HEK293 (cell line): ENCODE measurements at regions not wholly inside any gene's neighbourhood (a gene's known extent, or its start where the extent isn't known, plus 50 kb on each side); places are given as distances from the start of the nearest gene placed in this dataset.

Experiments
- CTCF ChIA-PET: fragments of 350-600 bp; formaldehyde crosslinking; extraction: SDS; loops from one replicate; lab custom pipeline; 2021; ENCODE audit warnings: antibody characterized with exemption; lab: Yijun Ruan, JAX
- POLR2A ChIA-PET: fragments of 300-600 bp; formaldehyde crosslinking; extraction: SDS; loops from one replicate; lab custom pipeline; 2020; ENCODE audit warnings: antibody characterized with exemption, inconsistent platforms; lab: Yijun Ruan, JAX
- H3K27ac ChIP-seq: fragments of 200-500 bp; sonication (Bioruptor generic); 2 replicates; pipeline ENCODE4 v1.5.1; 2014; ENCODE audit warnings: low read depth, low read length, control low read depth, inconsistent platforms; ENCODE audit errors: extremely low read depth
- H3K36me3 ChIP-seq, 2 experiments: fragments of 200-500 bp in 1 of 2; sonication (Bioruptor generic) in 1 of 2; 1 replicate in 1 of 2; 2 replicates in 1 of 2; pipeline ENCODE4 v1.5.1; 2014 to 2017; ENCODE audit warnings: inconsistent platforms in 2 of 2, low read length in 2 of 2; ENCODE audit not compliant: control insufficient read depth in 2 of 2, insufficient read depth in 1 of 2
- H3K4me1 ChIP-seq: fragments of 200-500 bp; sonication (Bioruptor generic); 2 replicates; pipeline ENCODE4 v1.5.1; 2014; ENCODE audit warnings: mild to moderate bottlenecking, low read length, inconsistent platforms; ENCODE audit not compliant: control insufficient read depth, insufficient read depth
- H3K4me3 ChIP-seq: 2 replicates; pipeline ENCODE4 v1.5.1; 2011; ENCODE audit warnings: low read depth, mild to moderate bottlenecking, control low read depth, low read length, moderate library complexity
- H3K9me3 ChIP-seq: fragments of 200-500 bp; sonication (Bioruptor generic); 2 replicates; pipeline ENCODE4 v1.5.1; 2014; ENCODE audit warnings: low read depth, low read length, inconsistent platforms; ENCODE audit not compliant: control insufficient read depth, insufficient read depth
- BCL11B ChIP-seq: fragments of 450-650 bp; formaldehyde crosslinking; IDR thresholded peaks from 2 replicates; pipeline ENCODE4 v1.5.1; 2016; ENCODE audit warnings: low read depth, missing biosample characterization, missing genetic modification characterization
- FEZF1 ChIP-seq: fragments of 450-650 bp; formaldehyde crosslinking; IDR thresholded peaks from 2 replicates; pipeline ENCODE4 v1.5.1; 2016; ENCODE audit warnings: missing biosample characterization, missing genetic modification characterization
- KLF8 ChIP-seq: fragments of 450-650 bp; formaldehyde crosslinking; IDR thresholded peaks from 2 replicates; pipeline ENCODE4 v1.5.1; 2016; ENCODE audit warnings: missing biosample characterization, missing genetic modification characterization
- REPIN1 ChIP-seq: fragments of 450-650 bp; formaldehyde crosslinking; IDR thresholded peaks from 2 replicates; pipeline ENCODE4 v1.5.1; 2017; ENCODE audit warnings: missing biosample characterization, missing genetic modification characterization, low read depth
- SCRT2 ChIP-seq: fragments of 450-650 bp; formaldehyde crosslinking; IDR thresholded peaks from 2 replicates; pipeline ENCODE4 v1.5.1; 2016; ENCODE audit warnings: missing biosample characterization, missing genetic modification characterization
- SETDB1 ChIP-seq: IDR thresholded peaks from one replicate; pipeline ENCODE4 v1.6.1; 2017; ENCODE audit warnings: mild to moderate bottlenecking, low read length, moderate library complexity, mixed read lengths; ENCODE audit not compliant: insufficient read length
- YY1 ChIP-seq: fragments of 450-650 bp; formaldehyde crosslinking; IDR thresholded peaks from 2 replicates; pipeline ENCODE4 v1.5.1; 2018; ENCODE audit warnings: missing biosample characterization, missing genetic modification characterization
- ZBTB21 ChIP-seq: fragments of 450-650 bp; formaldehyde crosslinking; IDR thresholded peaks from 2 replicates; pipeline ENCODE4 v1.5.1; 2017; ENCODE audit warnings: missing biosample characterization, missing genetic modification characterization
- ZBTB7A ChIP-seq: fragments of 450-650 bp; formaldehyde crosslinking; IDR thresholded peaks from 2 replicates; pipeline ENCODE4 v1.5.1; 2016; ENCODE audit warnings: low read depth, missing biosample characterization, missing genetic modification characterization
- ZNF132 ChIP-seq: fragments of 450-650 bp; formaldehyde crosslinking; IDR thresholded peaks from 2 replicates; pipeline ENCODE4 v1.5.1; 2017; ENCODE audit warnings: missing biosample characterization, missing genetic modification characterization, borderline replicate concordance
- ZNF133 ChIP-seq: fragments of 450-650 bp; formaldehyde crosslinking; IDR thresholded peaks from 2 replicates; pipeline ENCODE4 v1.5.1; 2016; ENCODE audit warnings: missing biosample characterization, missing genetic modification characterization
- ZNF155 ChIP-seq: fragments of 450-650 bp; formaldehyde crosslinking; IDR thresholded peaks from 2 replicates; pipeline ENCODE4 v1.5.1; 2016; ENCODE audit warnings: missing biosample characterization, missing genetic modification characterization
- ZNF16 ChIP-seq: fragments of 450-650 bp; formaldehyde crosslinking; IDR thresholded peaks from 2 replicates; pipeline ENCODE4 v1.5.1; 2016; ENCODE audit warnings: low read depth, missing biosample characterization, missing genetic modification characterization
- ZNF324 ChIP-seq: fragments of 450-650 bp; formaldehyde crosslinking; IDR thresholded peaks from 2 replicates; pipeline ENCODE4 v1.5.1; 2016; ENCODE audit warnings: missing biosample characterization, missing genetic modification characterization
- ZNF335 ChIP-seq: fragments of 450-650 bp; formaldehyde crosslinking; conservative IDR thresholded peaks from 2 replicates; pipeline ENCODE4 v1.5.1; 2016; ENCODE audit warnings: missing biosample characterization, missing genetic modification characterization
- ZNF544 ChIP-seq: fragments of 450-650 bp; formaldehyde crosslinking; IDR thresholded peaks from 2 replicates; pipeline ENCODE4 v1.5.0; 2017; ENCODE audit warnings: missing biosample characterization, missing genetic modification characterization
- ZNF623 ChIP-seq: fragments of 450-650 bp; formaldehyde crosslinking; IDR thresholded peaks from 2 replicates; pipeline ENCODE4 v1.5.1; 2016; ENCODE audit warnings: missing biosample characterization, missing genetic modification characterization
- ZNF654 ChIP-seq: fragments of 450-650 bp; formaldehyde crosslinking; IDR thresholded peaks from 2 replicates; pipeline ENCODE4 v1.5.1; 2016; ENCODE audit warnings: low read depth, missing biosample characterization, missing genetic modification characterization
- ZNF660 ChIP-seq: fragments of 450-650 bp; IDR thresholded peaks from 2 replicates; pipeline ENCODE4 v1.5.1; 2018; ENCODE audit warnings: missing biosample characterization, mild to moderate bottlenecking, missing genetic modification characterization
- TF ChIP-seq, protein P1 (sequence below): fragments of 450-650 bp; formaldehyde crosslinking; IDR thresholded peaks from 2 replicates; pipeline ENCODE4 v1.5.0; 2017; ENCODE audit warnings: missing biosample characterization, missing genetic modification characterization, borderline replicate concordance
- TF ChIP-seq, protein P2 (sequence below): fragments of 450-650 bp; formaldehyde crosslinking; IDR thresholded peaks from 2 replicates; pipeline ENCODE4 v1.5.1; 2016; ENCODE audit warnings: missing biosample characterization, missing genetic modification characterization, borderline replicate concordance
- TF ChIP-seq, protein P3 (sequence below): fragments of 450-650 bp; formaldehyde crosslinking; IDR thresholded peaks from 2 replicates; pipeline ENCODE4 v1.5.1; 2016; ENCODE audit warnings: missing biosample characterization, missing genetic modification characterization

DNA sequence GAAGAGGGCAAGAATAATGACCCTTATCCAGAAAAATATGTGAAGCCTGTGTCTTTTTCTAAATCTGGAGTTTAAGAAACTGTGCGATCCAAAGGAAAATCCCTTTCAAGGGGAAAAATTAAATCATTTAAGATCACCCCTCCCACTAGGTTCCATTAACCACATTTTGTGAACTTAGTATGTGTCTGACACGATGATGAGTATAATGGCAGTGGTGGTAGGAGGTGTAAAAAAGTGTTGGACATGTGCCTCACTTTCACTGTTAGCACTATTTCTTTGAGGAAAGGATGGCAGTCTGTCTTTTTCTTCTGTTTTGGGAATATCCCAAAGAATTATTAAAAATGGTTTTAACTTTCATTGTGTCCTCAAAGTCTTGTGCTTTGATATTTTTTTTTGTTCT lies 392.3 kb upstream of the CITED2 start (continued):
- TF ChIP-seq, protein P1, sequence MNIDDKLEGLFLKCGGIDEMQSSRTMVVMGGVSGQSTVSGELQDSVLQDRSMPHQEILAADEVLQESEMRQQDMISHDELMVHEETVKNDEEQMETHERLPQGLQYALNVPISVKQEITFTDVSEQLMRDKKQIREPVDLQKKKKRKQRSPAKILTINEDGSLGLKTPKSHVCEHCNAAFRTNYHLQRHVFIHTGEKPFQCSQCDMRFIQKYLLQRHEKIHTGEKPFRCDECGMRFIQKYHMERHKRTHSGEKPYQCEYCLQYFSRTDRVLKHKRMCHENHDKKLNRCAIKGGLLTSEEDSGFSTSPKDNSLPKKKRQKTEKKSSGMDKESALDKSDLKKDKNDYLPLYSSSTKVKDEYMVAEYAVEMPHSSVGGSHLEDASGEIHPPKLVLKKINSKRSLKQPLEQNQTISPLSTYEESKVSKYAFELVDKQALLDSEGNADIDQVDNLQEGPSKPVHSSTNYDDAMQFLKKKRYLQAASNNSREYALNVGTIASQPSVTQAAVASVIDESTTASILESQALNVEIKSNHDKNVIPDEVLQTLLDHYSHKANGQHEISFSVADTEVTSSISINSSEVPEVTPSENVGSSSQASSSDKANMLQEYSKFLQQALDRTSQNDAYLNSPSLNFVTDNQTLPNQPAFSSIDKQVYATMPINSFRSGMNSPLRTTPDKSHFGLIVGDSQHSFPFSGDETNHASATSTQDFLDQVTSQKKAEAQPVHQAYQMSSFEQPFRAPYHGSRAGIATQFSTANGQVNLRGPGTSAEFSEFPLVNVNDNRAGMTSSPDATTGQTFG (tag by site-specific recombination) = no peak
- TF ChIP-seq ZNF544 (tag by site-specific recombination) (no peak), ZNF654 (tag by site-specific recombination) (no peak), BCL11B (tag by site-specific recombination) (no peak)
- TF ChIP-seq, all 188 proteins: peak for 0

DNA sequence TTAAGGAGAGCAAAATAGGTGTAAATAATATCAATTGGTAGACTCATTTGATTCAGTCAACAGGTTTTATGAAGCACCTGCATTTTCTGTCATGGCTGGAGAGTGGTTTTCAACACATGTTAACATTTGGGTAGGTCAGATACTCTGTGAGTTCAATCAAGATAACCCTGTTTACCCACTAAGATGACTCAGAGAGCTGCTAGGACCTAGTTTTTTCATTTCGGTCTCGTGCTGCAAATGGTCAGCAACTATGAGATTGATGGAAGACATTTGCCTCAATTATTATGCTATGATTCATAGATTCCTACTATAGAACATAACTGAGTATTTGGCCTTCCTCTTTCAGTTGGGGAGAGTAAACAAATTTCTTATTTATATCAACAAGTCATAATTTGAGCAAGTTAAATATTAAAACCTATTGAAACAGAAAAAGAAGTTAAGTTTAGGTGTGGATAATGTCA lies 391.4 kb upstream of the CITED2 start:
- Histone ChIP-seq H3K9me3 (no peaks in the 10 kb centered on the region), H3K4me1 (no peaks in the 10 kb centered on the region; the same call in 1 of the 2 replicates), H3K27ac (no peak overlapping the region), H3K36me3 (no peaks in the 10 kb centered on the region), H3K4me3 (no peak overlapping the region)
- no peak for TF ChIP-seq ZNF623 (tag by site-specific recombination)
- TF ChIP-seq, protein P2, sequence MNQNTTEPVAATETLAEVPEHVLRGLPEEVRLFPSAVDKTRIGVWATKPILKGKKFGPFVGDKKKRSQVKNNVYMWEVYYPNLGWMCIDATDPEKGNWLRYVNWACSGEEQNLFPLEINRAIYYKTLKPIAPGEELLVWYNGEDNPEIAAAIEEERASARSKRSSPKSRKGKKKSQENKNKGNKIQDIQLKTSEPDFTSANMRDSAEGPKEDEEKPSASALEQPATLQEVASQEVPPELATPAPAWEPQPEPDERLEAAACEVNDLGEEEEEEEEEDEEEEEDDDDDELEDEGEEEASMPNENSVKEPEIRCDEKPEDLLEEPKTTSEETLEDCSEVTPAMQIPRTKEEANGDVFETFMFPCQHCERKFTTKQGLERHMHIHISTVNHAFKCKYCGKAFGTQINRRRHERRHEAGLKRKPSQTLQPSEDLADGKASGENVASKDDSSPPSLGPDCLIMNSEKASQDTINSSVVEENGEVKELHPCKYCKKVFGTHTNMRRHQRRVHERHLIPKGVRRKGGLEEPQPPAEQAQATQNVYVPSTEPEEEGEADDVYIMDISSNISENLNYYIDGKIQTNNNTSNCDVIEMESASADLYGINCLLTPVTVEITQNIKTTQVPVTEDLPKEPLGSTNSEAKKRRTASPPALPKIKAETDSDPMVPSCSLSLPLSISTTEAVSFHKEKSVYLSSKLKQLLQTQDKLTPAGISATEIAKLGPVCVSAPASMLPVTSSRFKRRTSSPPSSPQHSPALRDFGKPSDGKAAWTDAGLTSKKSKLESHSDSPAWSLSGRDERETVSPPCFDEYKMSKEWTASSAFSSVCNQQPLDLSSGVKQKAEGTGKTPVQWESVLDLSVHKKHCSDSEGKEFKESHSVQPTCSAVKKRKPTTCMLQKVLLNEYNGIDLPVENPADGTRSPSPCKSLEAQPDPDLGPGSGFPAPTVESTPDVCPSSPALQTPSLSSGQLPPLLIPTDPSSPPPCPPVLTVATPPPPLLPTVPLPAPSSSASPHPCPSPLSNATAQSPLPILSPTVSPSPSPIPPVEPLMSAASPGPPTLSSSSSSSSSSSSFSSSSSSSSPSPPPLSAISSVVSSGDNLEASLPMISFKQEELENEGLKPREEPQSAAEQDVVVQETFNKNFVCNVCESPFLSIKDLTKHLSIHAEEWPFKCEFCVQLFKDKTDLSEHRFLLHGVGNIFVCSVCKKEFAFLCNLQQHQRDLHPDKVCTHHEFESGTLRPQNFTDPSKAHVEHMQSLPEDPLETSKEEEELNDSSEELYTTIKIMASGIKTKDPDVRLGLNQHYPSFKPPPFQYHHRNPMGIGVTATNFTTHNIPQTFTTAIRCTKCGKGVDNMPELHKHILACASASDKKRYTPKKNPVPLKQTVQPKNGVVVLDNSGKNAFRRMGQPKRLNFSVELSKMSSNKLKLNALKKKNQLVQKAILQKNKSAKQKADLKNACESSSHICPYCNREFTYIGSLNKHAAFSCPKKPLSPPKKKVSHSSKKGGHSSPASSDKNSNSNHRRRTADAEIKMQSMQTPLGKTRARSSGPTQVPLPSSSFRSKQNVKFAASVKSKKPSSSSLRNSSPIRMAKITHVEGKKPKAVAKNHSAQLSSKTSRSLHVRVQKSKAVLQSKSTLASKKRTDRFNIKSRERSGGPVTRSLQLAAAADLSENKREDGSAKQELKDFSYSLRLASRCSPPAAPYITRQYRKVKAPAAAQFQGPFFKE = no peak
- no peak for TF ChIP-seq ZNF324 (tag by site-specific recombination)
- POLR2A ChIA-PET = no interaction called here
- CTCF ChIA-PET = interaction anchor here (0.7 kb wide), 1 partner anchor 396 kb away, joined by 3 read pairs; no protein-coding TSS in a partner anchor

DNA sequence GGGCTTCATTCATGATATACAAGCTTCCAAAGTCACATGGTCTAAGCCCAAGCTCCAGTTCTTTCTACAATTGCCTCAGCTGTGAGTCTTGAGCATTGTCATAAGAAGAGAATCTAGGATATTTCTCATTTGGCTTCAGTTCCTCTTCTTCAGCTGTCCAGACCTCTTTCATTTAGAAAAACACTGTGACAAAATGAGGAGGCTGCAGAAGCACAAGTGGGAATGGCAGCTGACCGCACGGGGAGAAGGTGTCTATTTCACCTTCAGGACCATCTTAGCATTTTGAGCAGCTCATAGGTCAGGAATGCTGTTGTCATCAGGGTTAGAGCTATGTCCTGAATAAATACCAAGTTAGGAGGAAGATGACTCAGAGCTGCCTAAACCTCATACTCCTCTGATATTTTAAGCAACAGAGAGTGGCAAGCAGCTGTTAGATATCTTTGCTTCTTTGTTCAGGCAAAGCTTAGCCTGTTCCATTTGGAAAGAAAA lies 390.1 kb upstream of the CITED2 start:
- H3K4me3 ChIP-seq = no peak overlapping the region
- POLR2A ChIA-PET = interaction anchor here (0.6 to 2.1 kb wide), 2 partner anchors 33 to 390 kb away, joined by 8 to 29 read pairs; partner anchors contain the start of gene CITED2
- H3K27ac ChIP-seq = no peak overlapping the region
- no peaks in the 10 kb centered on the region for H3K36me3 ChIP-seq
- CTCF ChIA-PET = interaction anchor here (0.6 kb wide), 2 partner anchors 148 to 476 kb away, joined by 3 read pairs; no protein-coding TSS in a partner anchor
- no peaks in the 10 kb centered on the region; the same call in 1 of the 2 replicates for H3K4me1 ChIP-seq
- H3K9me3 ChIP-seq = no peaks in the 10 kb centered on the region
- TF ChIP-seq ZNF660 (tag by site-specific recombination) (peak; percentile 75), KLF8 (tag by site-specific recombination) (no peak), ZNF335 (tag by site-specific recombination) (peak; percentile 61), ZBTB21 (tag by site-specific recombination) (peak; percentile 56), SCRT2 (tag by site-specific recombination) (0 out of 2 replicates have a peak, but pooled peaks have one; percentile 12), ZNF133 (tag by site-specific recombination) (no peak), FEZF1 (tag by site-specific recombination) (no peak), SETDB1 (peak; percentile 10), ZNF132 (tag by site-specific recombination) (no peak), YY1 (no peak), ZNF155 (tag by site-specific recombination) (no peak), ZNF16 (no peak), ZBTB7A (no peak), REPIN1 (no peak)
- TF ChIP-seq, protein P3, sequence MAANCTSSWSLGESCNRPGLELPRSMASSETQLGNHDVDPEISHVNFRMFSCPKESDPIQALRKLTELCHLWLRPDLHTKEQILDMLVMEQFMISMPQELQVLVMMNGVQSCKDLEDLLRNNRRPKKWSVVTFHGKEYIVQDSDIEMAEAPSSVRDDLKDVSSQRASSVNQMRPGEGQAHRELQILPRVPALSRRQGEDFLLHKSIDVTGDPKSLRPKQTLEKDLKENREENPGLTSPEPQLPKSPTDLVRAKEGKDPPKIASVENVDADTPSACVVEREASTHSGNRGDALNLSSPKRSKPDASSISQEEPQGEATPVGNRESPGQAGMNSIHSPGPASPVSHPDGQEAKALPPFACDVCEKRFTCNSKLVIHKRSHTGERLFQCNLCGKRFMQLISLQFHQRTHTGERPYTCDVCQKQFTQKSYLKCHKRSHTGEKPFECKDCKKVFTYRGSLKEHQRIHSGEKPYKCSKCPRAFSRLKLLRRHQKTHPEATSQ (tag by site-specific recombination) = no peak
